Caco-2 (cell line): ENCODE measurements at regions not wholly inside any gene's neighbourhood (a gene's known extent, or its start where the extent isn't known, plus 50 kb on each side); places are given as distances from the start of the nearest gene placed in this dataset.

Source experiments
- BruUV-seq: library from RNA; stranded (reverse); fragments of 400-500 nt; replicated peaks from 2 replicates; lab custom pipeline; 2021; lab: Mats Ljungman, UMichigan
- CTCF ChIA-PET: fragments of 300-600 bp; sonication (Branson Sonifier 250); formaldehyde crosslinking; loops from one replicate; lab custom pipeline; 2022; ENCODE audit warnings: antibody characterized with exemption; lab: Charles Lee
- POLR2A ChIA-PET: fragments of 300-600 bp; sonication (Branson Sonifier 250); formaldehyde crosslinking; loops from one replicate; lab custom pipeline; 2022; ENCODE audit warnings: antibody characterized with exemption; lab: Charles Lee
- DNase-seq, 2 experiments: peaks; one replicate each; pipeline versions ENCODE4 v3.0.0 to v3.0.0-alpha.2; 2020 to 2022
- H3K27me3 ChIP-seq: replicated peaks from 2 replicates; pipeline ENCODE4 v1.6.0; 2011; ENCODE audit warnings: low read length; ENCODE audit not compliant: control insufficient read depth, insufficient read depth
- H3K36me3 ChIP-seq: 2 replicates; pipeline ENCODE4 v1.5.1; 2011; ENCODE audit warnings: low read length; ENCODE audit not compliant: control insufficient read depth, insufficient read depth
- H3K4me1 ChIP-seq: fragments of 250-450 bp; sonication (Bioruptor Pico); 2 replicates; pipeline ENCODE4 v1.5.1; 2020; ENCODE audit warnings: mild to moderate bottlenecking
- H3K4me3 ChIP-seq: 2 replicates; pipeline ENCODE4 v1.5.1; 2011; ENCODE audit warnings: low read depth, mild to moderate bottlenecking, control low read depth, low read length
- H3K9me3 ChIP-seq: fragments of 250-450 bp; sonication (Bioruptor Pico); 2 replicates; pipeline ENCODE4 v1.5.1; 2020; ENCODE audit warnings: mild to moderate bottlenecking, moderate library complexity
- H3K27ac Mint-ChIP-seq: one replicate; pipeline ENCODE4 v1.8.0; 2022; ENCODE audit warnings: mixed read lengths; ENCODE audit not compliant: unreplicated experiment
- H3K27me3 Mint-ChIP-seq: one replicate; pipeline ENCODE4 v1.8.0; 2022; ENCODE audit warnings: mixed read lengths; ENCODE audit not compliant: insufficient read depth, unreplicated experiment
- H3K36me3 Mint-ChIP-seq: one replicate; pipeline ENCODE4 v1.8.0; 2022; ENCODE audit warnings: mild to moderate bottlenecking, mixed read lengths; ENCODE audit not compliant: insufficient read depth, unreplicated experiment
- H3K4me1 Mint-ChIP-seq: one replicate; pipeline ENCODE4 v1.8.0; 2022; ENCODE audit warnings: low read depth, mixed read lengths; ENCODE audit not compliant: unreplicated experiment
- H3K4me3 Mint-ChIP-seq: one replicate; pipeline ENCODE4 v1.8.0; 2022; ENCODE audit warnings: mild to moderate bottlenecking, moderate library complexity, mixed read lengths; ENCODE audit not compliant: unreplicated experiment
- H3K9me3 Mint-ChIP-seq: one replicate; pipeline ENCODE4 v1.8.0; 2022; ENCODE audit warnings: mixed read lengths; ENCODE audit not compliant: unreplicated experiment
- CTCF ChIP-seq, 2 experiments: fragments of 200-600 bp in 1 of 2; IDR thresholded peaks; 1 replicate in 1 of 2; 2 replicates in 1 of 2; pipeline versions ENCODE4 v1.5.1 to v1.8.0; 2011 to 2022; ENCODE audit warnings: antibody characterized with exemption in 1 of 2, control low read depth in 1 of 2, inconsistent platforms in 1 of 2, low read depth in 1 of 2, low read length in 1 of 2, mild to moderate bottlenecking in 1 of 2, moderate library complexity in 1 of 2; ENCODE audit not compliant: insufficient read depth in 1 of 2, severe bottlenecking in 1 of 2, unreplicated experiment in 1 of 2
- intact Hi-C: fragments of 100-400 bp; cut with micrococcal nuclease; formaldehyde crosslinking; loops from one replicate; pipeline ENCODE4 v1.10.0; 2022; ENCODE audit not compliant: unreplicated experiment

DNA sequence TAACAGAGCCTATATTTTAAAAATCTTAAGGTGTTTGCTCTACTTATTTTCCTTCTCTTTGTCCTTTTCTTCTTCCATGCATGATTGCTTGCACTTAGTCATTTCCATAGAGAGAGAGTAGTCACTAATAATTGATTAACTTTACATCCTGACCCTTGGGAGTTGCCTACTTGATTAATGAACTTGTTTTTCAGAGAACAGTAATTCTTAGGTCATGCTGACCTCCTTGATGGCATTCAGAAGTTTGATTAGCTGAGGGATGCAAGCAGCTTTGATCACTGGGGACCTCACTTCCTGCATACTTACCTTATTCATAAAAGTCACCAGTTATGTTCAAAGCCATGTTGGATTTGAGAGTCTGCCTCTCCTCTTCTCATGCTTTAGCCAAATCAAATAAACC lies 715.6 kb upstream of the ID4 start:
- no peak for TF ChIP-seq CTCF (IDR thresholded peaks at IDR 0.05; ENCODE audit: insufficient read depth in 1 of 2, low read depth in 1 of 2, low read length in 1 of 2, severe bottlenecking in 1 of 2, unreplicated experiment in 1 of 2)
- intact Hi-C loops: no loop called here
- no peak overlapping the region for H3K27ac Mint-ChIP-seq

GRCh38 chr6:19127081-19127480 lies 710.1 kb upstream of the ID4 start:
- H3K27me3 ChIP-seq: no peaks in the 10 kb centered on the region
- no peaks in the 10 kb centered on the region for H3K36me3 ChIP-seq
- H3K4me3 Mint-ChIP-seq: no peak overlapping the region
- CTCF ChIA-PET: no interaction called here
- H3K27me3 Mint-ChIP-seq: no peaks in the 10 kb centered on the region
- no peaks in the 10 kb centered on the region for H3K36me3 Mint-ChIP-seq
- POLR2A ChIA-PET: no interaction called here
- no peak overlapping the region for H3K27ac Mint-ChIP-seq
- no peaks in the 10 kb centered on the region for H3K4me1 Mint-ChIP-seq
- no peak overlapping the region for H3K4me3 ChIP-seq
- intact Hi-C loops: no loop called here
- no peaks in the 10 kb centered on the region for H3K4me1 ChIP-seq
- TF ChIP-seq CTCF (IDR thresholded peaks at IDR 0.05; ENCODE audit: insufficient read depth in 1 of 2, low read depth in 1 of 2, low read length in 1 of 2, severe bottlenecking in 1 of 2, unreplicated experiment in 1 of 2): no peak
- H3K9me3 ChIP-seq: no peaks in the 10 kb centered on the region
- no peaks in the 10 kb centered on the region for H3K9me3 Mint-ChIP-seq
- BruUV-seq: no TSS peak
- no peak for DNase-seq

More for the DNA sequence above, 715.6 kb upstream of the ID4 start:
- Histone ChIP-seq H3K9me3 (no peaks in the 10 kb centered on the region), H3K27me3 (no peaks in the 10 kb centered on the region), H3K36me3 (no peaks in the 10 kb centered on the region), H3K4me1 (no peaks in the 10 kb centered on the region), H3K4me3 (no peak overlapping the region)
- no peak for DNase-seq
- Mint-ChIP-seq H3K9me3 (no peaks in the 10 kb centered on the region), H3K4me1 (no peaks in the 10 kb centered on the region), H3K36me3 (no peaks in the 10 kb centered on the region), H3K4me3 (no peak overlapping the region), H3K27me3 (no peaks in the 10 kb centered on the region)
- CTCF ChIA-PET: no interaction called here
- BruUV-seq: no TSS peak
- POLR2A ChIA-PET: no interaction called here

DNA sequence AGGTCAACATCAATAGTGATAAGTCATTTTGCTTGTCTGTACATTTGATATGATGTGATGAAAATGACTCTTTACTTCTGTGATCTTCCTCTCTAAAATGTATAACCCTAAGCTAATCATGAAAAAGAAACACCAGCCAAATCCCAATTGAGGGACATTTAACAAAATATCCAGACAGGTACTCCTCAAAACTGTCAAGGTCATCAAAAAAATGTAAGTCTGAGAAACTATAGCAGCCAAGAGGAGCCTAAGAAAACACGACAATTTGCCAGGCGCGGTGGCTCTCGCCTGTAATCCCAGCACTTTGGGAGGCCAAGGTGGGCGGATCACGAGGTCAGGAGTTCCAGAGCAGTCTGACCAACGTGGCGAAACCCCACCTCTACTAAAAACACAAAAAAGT lies 708.5 kb upstream of the ID4 start:
- no TSS peak for BruUV-seq
- CTCF ChIA-PET: no interaction called here

More for the DNA sequence above, 708.5 kb upstream of the ID4 start:
- no peaks in the 10 kb centered on the region for H3K9me3 Mint-ChIP-seq
- H3K4me1 Mint-ChIP-seq: no peaks in the 10 kb centered on the region
- no peaks in the 10 kb centered on the region for H3K27me3 Mint-ChIP-seq
- no peaks in the 10 kb centered on the region for H3K36me3 ChIP-seq
- no peak overlapping the region for H3K4me3 Mint-ChIP-seq
- POLR2A ChIA-PET: no interaction called here
- H3K9me3 ChIP-seq: no peaks in the 10 kb centered on the region
- TF ChIP-seq CTCF (IDR thresholded peaks at IDR 0.05; ENCODE audit: insufficient read depth in 1 of 2, low read depth in 1 of 2, low read length in 1 of 2, severe bottlenecking in 1 of 2, unreplicated experiment in 1 of 2): no peak
- DNase-seq: no peak
- no peaks in the 10 kb centered on the region for H3K36me3 Mint-ChIP-seq
- H3K27ac Mint-ChIP-seq: no peak overlapping the region
- no peaks in the 10 kb centered on the region for H3K4me1 ChIP-seq
- no peak overlapping the region for H3K4me3 ChIP-seq
- intact Hi-C loops: no loop called here
- no peaks in the 10 kb centered on the region for H3K27me3 ChIP-seq
